Mammary epithelial cell (primary cell): ENCODE measurements at regions not wholly inside any gene's neighbourhood (a gene's known extent, or its start where the extent isn't known, plus 50 kb on each side); places are given as distances from the start of the nearest gene placed in this dataset.

Source experiments
- CTCF ChIP-seq, 2 donors: IDR thresholded peaks in 1 of 2; conservative IDR thresholded peaks in 1 of 2; 2 replicates each; pipeline ENCODE4 v1.5.1; 2011 to 2012; ENCODE audit warnings: inconsistent platforms in 2 of 2, low read length in 2 of 2, mild to moderate bottlenecking in 2 of 2, control low read depth in 1 of 2, low read depth in 1 of 2; ENCODE audit not compliant: insufficient read depth in 1 of 2; ENCODE audit errors: extremely low read depth in 1 of 2
- EZH2 ChIP-seq: IDR thresholded peaks from 2 replicates; pipeline ENCODE4 v1.6.1; 2012; ENCODE audit warnings: low read length, inconsistent platforms, borderline replicate concordance

GRCh38 chr1:81498471-81499462, 302.0 kb upstream of the ADGRL2 start:
- no peak for TF ChIP-seq CTCF (conservative IDR thresholded peaks at IDR 0.05 in 1 of 2, IDR thresholded peaks at IDR 0.05 in 1 of 2; ENCODE audit: extremely low read depth in 1 of 2, insufficient read depth in 1 of 2, low read depth in 1 of 2, low read length in 2 of 2)
- TF ChIP-seq EZH2 = no peak
